Adrenal gland (tissue), 5 donors: ENCODE measurements at regions not wholly inside any gene's neighbourhood (a gene's known extent, or its start where the extent isn't known, plus 50 kb on each side); places are given as distances from the start of the nearest gene placed in this dataset.

Source experiments
- CTCF ChIP-seq, 6 experiments: fragments of 450-650 bp in 4 of 6; fragments of 200-600 bp in 2 of 6; sonication (generic) in 1 of 6; IDR thresholded peaks; 1 replicate in 5 of 6; 2 replicates in 1 of 6; pipeline versions ENCODE4 v1.5.1 to v1.8.0; 2016 to 2021; ENCODE audit warnings: antibody characterized with exemption in 6 of 6, mild to moderate bottlenecking in 2 of 6, moderate library complexity in 1 of 6
- POLR2A ChIP-seq, 2 donors: fragments of 450-650 bp; IDR thresholded peaks; one replicate each; pipeline ENCODE4 v1.6.1; 2017; ENCODE audit warnings: antibody characterized with exemption in 2 of 2, mild to moderate bottlenecking in 2 of 2, moderate library complexity in 1 of 2
- donor health status: DM: no; HTN: no; CAD: no.

GRCh38 chr5:3449481-3449880 is 146.2 kb upstream of the IRX1 start:
- no peak for TF ChIP-seq CTCF (IDR thresholded peaks at IDR 0.05)
- no peak for TF ChIP-seq POLR2A (IDR thresholded peaks at IDR 0.05)
